ENCODE measurements at regions not wholly inside any gene's neighbourhood (a gene's known extent, or its start where the extent isn't known, plus 50 kb on each side); places are given as distances from the start of the nearest gene placed in this dataset.

DNA sequence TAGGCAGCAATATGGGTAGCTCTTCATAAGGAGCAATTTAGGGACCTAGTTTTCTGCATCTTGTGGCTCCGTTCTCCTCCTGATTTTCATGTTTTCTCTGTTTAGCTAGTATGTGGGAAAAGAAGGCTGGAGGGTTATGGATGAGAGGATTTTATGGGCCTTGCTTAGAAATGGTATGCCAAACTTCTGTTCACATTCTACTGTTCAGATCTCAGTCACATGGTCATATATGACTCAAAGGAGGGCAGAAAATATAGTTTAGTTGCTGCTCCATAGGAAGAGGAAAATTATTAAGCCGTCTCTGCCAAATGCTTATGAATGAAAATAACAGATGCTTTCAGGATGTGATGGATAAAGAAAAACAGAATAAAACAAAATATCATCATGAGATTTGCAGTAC is 361.8 kb upstream of the CWC22 start:
- TF ChIP-seq, protein P1, sequence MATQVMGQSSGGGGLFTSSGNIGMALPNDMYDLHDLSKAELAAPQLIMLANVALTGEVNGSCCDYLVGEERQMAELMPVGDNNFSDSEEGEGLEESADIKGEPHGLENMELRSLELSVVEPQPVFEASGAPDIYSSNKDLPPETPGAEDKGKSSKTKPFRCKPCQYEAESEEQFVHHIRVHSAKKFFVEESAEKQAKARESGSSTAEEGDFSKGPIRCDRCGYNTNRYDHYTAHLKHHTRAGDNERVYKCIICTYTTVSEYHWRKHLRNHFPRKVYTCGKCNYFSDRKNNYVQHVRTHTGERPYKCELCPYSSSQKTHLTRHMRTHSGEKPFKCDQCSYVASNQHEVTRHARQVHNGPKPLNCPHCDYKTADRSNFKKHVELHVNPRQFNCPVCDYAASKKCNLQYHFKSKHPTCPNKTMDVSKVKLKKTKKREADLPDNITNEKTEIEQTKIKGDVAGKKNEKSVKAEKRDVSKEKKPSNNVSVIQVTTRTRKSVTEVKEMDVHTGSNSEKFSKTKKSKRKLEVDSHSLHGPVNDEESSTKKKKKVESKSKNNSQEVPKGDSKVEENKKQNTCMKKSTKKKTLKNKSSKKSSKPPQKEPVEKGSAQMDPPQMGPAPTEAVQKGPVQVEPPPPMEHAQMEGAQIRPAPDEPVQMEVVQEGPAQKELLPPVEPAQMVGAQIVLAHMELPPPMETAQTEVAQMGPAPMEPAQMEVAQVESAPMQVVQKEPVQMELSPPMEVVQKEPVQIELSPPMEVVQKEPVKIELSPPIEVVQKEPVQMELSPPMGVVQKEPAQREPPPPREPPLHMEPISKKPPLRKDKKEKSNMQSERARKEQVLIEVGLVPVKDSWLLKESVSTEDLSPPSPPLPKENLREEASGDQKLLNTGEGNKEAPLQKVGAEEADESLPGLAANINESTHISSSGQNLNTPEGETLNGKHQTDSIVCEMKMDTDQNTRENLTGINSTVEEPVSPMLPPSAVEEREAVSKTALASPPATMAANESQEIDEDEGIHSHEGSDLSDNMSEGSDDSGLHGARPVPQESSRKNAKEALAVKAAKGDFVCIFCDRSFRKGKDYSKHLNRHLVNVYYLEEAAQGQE (IDR thresholded peaks at IDR 0.05; ENCODE audit: insufficient read depth in 1 of 2, low read depth in 2 of 2, low read length in 2 of 2) = no peak
- TF ChIP-seq FOXP2 (optimal IDR thresholded peaks at IDR 0.05; ENCODE audit: borderline replicate concordance, extremely low read depth, extremely low read length, insufficient read depth) (no peak), TAF1 (IDR thresholded peaks at IDR 0.05; ENCODE audit: borderline replicate concordance, insufficient read depth, low read length) (no peak), SIN3A (IDR thresholded peaks at IDR 0.05; ENCODE audit: borderline replicate concordance, insufficient read depth, low read length) (no peak), POLR2AphosphoS5 (IDR thresholded peaks at IDR 0.05; ENCODE audit: low read depth, low read length) (no peak)

DNA sequence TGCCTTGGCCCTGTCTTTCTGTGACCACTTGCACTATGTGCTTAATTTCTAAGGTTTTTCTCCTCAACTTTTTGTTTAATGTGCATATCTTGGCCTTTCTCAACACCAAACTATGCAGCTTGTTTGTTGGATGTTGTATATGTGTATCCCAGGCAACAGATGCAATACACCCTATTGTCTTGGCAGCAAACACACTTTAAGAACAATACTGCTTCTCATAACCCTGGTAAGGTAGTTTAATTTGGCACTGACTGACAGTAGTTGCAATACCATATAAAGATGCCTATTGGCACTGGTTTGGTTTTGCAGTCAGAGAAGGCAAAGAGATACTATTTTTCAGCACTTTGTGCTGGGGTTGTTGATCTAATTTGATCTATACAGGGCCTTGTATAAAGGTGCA is 360.7 kb upstream of the CWC22 start:
- TF ChIP-seq POLR2AphosphoS5 (IDR thresholded peaks at IDR 0.05; ENCODE audit: low read depth, low read length) (no peak), FOXP2 (optimal IDR thresholded peaks at IDR 0.05; ENCODE audit: borderline replicate concordance, extremely low read depth, extremely low read length, insufficient read depth) (no peak), TAF1 (IDR thresholded peaks at IDR 0.05; ENCODE audit: borderline replicate concordance, insufficient read depth, low read length) (no peak), SIN3A (IDR thresholded peaks at IDR 0.05; ENCODE audit: borderline replicate concordance, insufficient read depth, low read length) (no peak)
- TF ChIP-seq, protein P1 (IDR thresholded peaks at IDR 0.05; ENCODE audit: insufficient read depth in 1 of 2, low read depth in 2 of 2, low read length in 2 of 2) = no peak

DNA sequence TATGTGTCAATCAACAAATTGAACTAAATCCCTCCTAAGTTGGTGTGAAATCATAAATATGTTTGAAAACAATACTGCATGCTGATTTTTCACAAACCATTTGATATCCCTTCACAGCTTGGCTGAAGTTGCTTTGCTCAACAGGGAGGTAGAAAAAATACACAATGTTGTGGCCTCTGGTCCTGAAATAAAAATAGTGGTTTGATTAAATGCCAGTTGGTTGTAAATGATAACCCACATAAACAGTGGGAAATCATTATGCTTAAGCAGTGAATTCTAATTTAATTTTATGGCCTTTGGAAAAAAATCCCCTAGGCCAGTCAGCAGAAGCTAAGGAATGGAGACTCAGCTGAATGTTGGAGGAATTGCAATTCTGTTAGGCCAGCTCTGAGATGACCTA is 359.4 kb upstream of the CWC22 start:
- TF ChIP-seq SIN3A (IDR thresholded peaks at IDR 0.05; ENCODE audit: borderline replicate concordance, insufficient read depth, low read length) (no peak), TAF1 (IDR thresholded peaks at IDR 0.05; ENCODE audit: borderline replicate concordance, insufficient read depth, low read length) (no peak), FOXP2 (optimal IDR thresholded peaks at IDR 0.05; ENCODE audit: borderline replicate concordance, extremely low read depth, extremely low read length, insufficient read depth) (no peak), POLR2AphosphoS5 (IDR thresholded peaks at IDR 0.05; ENCODE audit: low read depth, low read length) (no peak)
- TF ChIP-seq, protein P1 (IDR thresholded peaks at IDR 0.05; ENCODE audit: insufficient read depth in 1 of 2, low read depth in 2 of 2, low read length in 2 of 2) = no peak

DNA sequence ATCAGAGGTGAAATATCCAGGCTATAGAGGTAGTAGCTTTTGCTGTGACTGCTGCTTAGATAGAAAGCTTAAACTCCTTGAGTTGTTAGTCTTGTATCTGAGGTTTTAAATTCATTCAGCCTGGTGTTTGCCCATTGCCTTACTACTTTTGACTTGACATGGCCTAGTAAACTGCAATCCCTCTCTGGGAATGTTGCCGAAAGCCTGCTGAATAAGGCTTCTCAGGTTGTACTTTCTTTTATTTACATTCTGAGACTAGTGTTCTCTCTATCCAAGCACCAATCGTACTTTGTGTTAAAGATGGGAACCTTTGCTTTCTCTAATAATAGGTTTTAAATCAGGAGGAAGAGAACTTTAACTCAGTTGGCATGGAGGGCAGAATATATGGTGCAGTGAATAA is 357.6 kb upstream of the CWC22 start:
- TF ChIP-seq TAF1 (IDR thresholded peaks at IDR 0.05; ENCODE audit: borderline replicate concordance, insufficient read depth, low read length) (no peak), SIN3A (IDR thresholded peaks at IDR 0.05; ENCODE audit: borderline replicate concordance, insufficient read depth, low read length) (no peak), FOXP2 (optimal IDR thresholded peaks at IDR 0.05; ENCODE audit: borderline replicate concordance, extremely low read depth, extremely low read length, insufficient read depth) (no peak), POLR2AphosphoS5 (IDR thresholded peaks at IDR 0.05; ENCODE audit: low read depth, low read length) (no peak)
- TF ChIP-seq, protein P1 (IDR thresholded peaks at IDR 0.05; ENCODE audit: insufficient read depth in 1 of 2, low read depth in 2 of 2, low read length in 2 of 2) = no peak

DNA sequence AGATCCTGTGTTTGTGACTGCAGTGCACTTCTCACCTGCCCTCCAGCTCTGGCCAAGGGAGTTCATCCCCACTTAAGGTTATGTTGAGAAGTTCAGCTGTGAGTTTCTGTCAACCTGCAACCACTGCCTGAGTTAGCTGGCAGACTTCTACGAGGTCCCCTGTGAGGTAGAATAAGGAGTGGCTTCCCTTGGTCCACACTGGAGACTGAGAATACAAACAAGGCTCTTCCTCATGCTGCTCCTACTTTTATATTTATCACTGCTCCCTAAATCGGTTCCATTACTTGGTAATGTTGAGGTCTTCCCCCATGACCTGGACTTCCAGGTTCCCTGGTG is 353.2 kb upstream of the CWC22 start:
- TF ChIP-seq, protein P1 (IDR thresholded peaks at IDR 0.05; ENCODE audit: insufficient read depth in 1 of 2, low read depth in 2 of 2, low read length in 2 of 2) = no peak
- no peak for TF ChIP-seq TAF1 (IDR thresholded peaks at IDR 0.05; ENCODE audit: borderline replicate concordance, insufficient read depth, low read length)
- TF ChIP-seq FOXP2 (optimal IDR thresholded peaks at IDR 0.05; ENCODE audit: borderline replicate concordance, extremely low read depth, extremely low read length, insufficient read depth) = no peak
- TF ChIP-seq POLR2AphosphoS5 (IDR thresholded peaks at IDR 0.05; ENCODE audit: low read depth, low read length) = no peak
- no peak for TF ChIP-seq SIN3A (IDR thresholded peaks at IDR 0.05; ENCODE audit: borderline replicate concordance, insufficient read depth, low read length)
